ENCODE measurements at regions not wholly inside any gene's neighbourhood (a gene's known extent, or its start where the extent isn't known, plus 50 kb on each side); places are given as distances from the start of the nearest gene placed in this dataset.
A peak's percentile ranks its signal among the peaks of the same experiment; 100 is the strongest.
"Not testable (repeated sequence)": the region's sequence is repeated elsewhere in the genome, so short reads cannot be mapped to it uniquely, and the experiment has no call there.

- DNase-seq (ENCODE audit: low read depth, low spot score): no peak
These were observed 65.3 kb upstream of the PTGDR start for GRCh38 chr14:52202151-52202550.

- DNase-seq (ENCODE audit: low read depth, low spot score): no peak
These were observed 77.1 kb upstream of the PTGDR start for GRCh38 chr14:52190337-52190931.

GRCh38 chr14:52189325-52189724 is 78.2 kb upstream of the PTGDR start:
- DNase-seq (ENCODE audit: low read depth, low spot score): no peak

GRCh38 chr14:52188381-52188780 is 79.1 kb upstream of the PTGDR start:
- no peak for DNase-seq (ENCODE audit: low read depth, low spot score)

- DNase-seq (ENCODE audit: low read depth, low spot score): no peak
These were observed 82.3 kb upstream of the PTGDR start for GRCh38 chr14:52185178-52185577.

GRCh38 chr14:52182853-52183252 is 84.6 kb upstream of the PTGDR start:
- DNase-seq (ENCODE audit: low read depth, low spot score): no peak

- DNase-seq (ENCODE audit: low read depth, low spot score): no peak
These were observed 88.2 kb upstream of the PTGDR start for GRCh38 chr14:52179141-52179790.

GRCh38 chr14:52175982-52176502 is 91.5 kb upstream of the PTGDR start:
- no peak for DNase-seq (ENCODE audit: low read depth, low spot score)

- not testable (repeated sequence) for DNase-seq (ENCODE audit: low read depth, low spot score)
These were observed 95.6 kb upstream of the PTGDR start for GRCh38 chr14:52171932-52172331.

- DNase-seq (ENCODE audit: low read depth, low spot score): no peak
These were observed 98.0 kb upstream of the NID2 start for GRCh38 chr14:52166822-52167221.

- no peak for DNase-seq (ENCODE audit: low read depth, low spot score)
These were observed 86.9 kb upstream of the NID2 start for GRCh38 chr14:52155651-52156213.

GRCh38 chr14:52154992-52155650 is 86.3 kb upstream of the NID2 start:
- DNase-seq (ENCODE audit: low read depth, low spot score): no peak

GRCh38 chr14:52153939-52154338 is 85.1 kb upstream of the NID2 start:
- DNase-seq (ENCODE audit: low read depth, low spot score): no peak

- DNase-seq (ENCODE audit: low read depth, low spot score): no peak
These were observed 81.3 kb upstream of the NID2 start for GRCh38 chr14:52150162-52150561.

GRCh38 chr14:52148371-52148770 is 79.5 kb upstream of the NID2 start:
- DNase-seq (ENCODE audit: low read depth, low spot score): no peak

GRCh38 chr14:52146504-52146903 is 77.6 kb upstream of the NID2 start:
- no peak for DNase-seq (ENCODE audit: low read depth, low spot score)

GRCh38 chr14:52144099-52144498 is 75.2 kb upstream of the NID2 start:
- not testable (repeated sequence) for DNase-seq (ENCODE audit: low read depth, low spot score)

- DNase-seq (ENCODE audit: low read depth, low spot score): no peak
These were observed 73.6 kb upstream of the NID2 start for GRCh38 chr14:52142504-52142903.

GRCh38 chr14:52131640-52132320 is 62.9 kb upstream of the NID2 start:
- DNase-seq (ENCODE audit: low read depth, low spot score): peak; percentile 78

- DNase-seq (ENCODE audit: low read depth, low spot score): no peak
These were observed 60.9 kb upstream of the NID2 start for GRCh38 chr14:52129721-52130120.

- DNase-seq (ENCODE audit: low read depth, low spot score): no peak
These were observed 57.0 kb upstream of the NID2 start for GRCh38 chr14:52125885-52126284.

All from pulmonary artery endothelial cell (primary cell).